Kasumi-1 (cell line): ENCODE measurements at regions not wholly inside any gene's neighbourhood (a gene's known extent, or its start where the extent isn't known, plus 50 kb on each side); places are given as distances from the start of the nearest gene placed in this dataset.

Experiments used
- DNase-seq, 2 experiments: peaks; one replicate each; lab custom pipeline; 2025; lab: John Stamatoyannopoulos, UW

GRCh38 chr3:159928666-159929065 lies 60.0 kb upstream of the IL12A start:
- no peak for DNase-seq

- DNase-seq, result peak in 1 of 2 experiments; percentile 15
Measured at GRCh38 chr3:159929171-159930141, 59.2 kb upstream of the IL12A start.

- DNase-seq, result no peak
Measured at GRCh38 chr3:159934216-159934615, 54.4 kb upstream of the IL12A start.

DNA sequence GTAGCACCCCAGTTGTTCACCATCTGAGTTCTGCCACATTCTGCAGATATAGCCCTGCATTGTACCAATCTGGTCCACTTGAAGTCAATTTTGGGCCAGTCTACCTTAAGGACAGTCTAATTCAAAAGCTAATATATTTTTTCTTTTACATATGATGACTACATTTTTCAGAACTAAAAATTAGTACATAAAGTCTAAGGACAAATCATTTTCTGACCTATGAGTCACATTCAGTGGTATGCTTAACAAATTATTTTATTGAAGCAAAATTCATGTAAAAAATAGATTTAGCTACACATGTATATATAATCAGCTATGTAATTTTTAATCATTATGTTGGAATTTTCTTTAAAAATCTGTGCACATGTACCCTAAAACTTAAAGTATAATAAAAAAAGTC lies 52.1 kb upstream of the IL12A start:
- DNase-seq, result no peak

GRCh38 chr3:159937561-159938166 lies 51.0 kb upstream of the IL12A start:
- DNase-seq, result no peak

GRCh38 chr3:159938714-159939113 lies 49.9 kb upstream of the IL12A start:
- no peak for DNase-seq
